ENCODE measurements at regions not wholly inside any gene's neighbourhood (a gene's known extent, or its start where the extent isn't known, plus 50 kb on each side); places are given as distances from the start of the nearest gene placed in this dataset.

DNA sequence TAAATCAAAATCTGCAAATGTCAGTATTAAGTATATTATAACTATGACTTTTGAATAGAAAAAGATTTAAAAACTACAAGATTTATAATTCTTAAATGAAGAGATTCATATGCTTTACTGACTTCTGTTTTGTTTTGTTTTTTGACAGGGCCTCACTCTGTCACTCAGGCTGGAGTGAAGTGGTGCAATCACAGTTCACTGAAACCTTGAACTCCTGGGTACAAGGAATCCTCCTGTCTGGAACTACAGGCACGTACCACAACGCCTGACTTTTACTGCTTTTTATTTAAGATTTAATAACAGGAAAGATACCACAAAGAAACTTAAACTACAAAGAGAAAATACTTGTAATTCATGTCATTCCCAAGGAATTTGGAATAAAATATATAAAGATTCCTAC is 940.2 kb upstream of the CITED2 start:
- no peak overlapping the region for H3K27ac ChIP-seq
- no peaks in the 10 kb centered on the region for H3K27me3 ChIP-seq
- TF ChIP-seq, protein P1, sequence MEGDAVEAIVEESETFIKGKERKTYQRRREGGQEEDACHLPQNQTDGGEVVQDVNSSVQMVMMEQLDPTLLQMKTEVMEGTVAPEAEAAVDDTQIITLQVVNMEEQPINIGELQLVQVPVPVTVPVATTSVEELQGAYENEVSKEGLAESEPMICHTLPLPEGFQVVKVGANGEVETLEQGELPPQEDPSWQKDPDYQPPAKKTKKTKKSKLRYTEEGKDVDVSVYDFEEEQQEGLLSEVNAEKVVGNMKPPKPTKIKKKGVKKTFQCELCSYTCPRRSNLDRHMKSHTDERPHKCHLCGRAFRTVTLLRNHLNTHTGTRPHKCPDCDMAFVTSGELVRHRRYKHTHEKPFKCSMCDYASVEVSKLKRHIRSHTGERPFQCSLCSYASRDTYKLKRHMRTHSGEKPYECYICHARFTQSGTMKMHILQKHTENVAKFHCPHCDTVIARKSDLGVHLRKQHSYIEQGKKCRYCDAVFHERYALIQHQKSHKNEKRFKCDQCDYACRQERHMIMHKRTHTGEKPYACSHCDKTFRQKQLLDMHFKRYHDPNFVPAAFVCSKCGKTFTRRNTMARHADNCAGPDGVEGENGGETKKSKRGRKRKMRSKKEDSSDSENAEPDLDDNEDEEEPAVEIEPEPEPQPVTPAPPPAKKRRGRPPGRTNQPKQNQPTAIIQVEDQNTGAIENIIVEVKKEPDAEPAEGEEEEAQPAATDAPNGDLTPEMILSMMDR (IDR thresholded peaks at IDR 0.05) = no peak
- TF ChIP-seq POLR2A (IDR thresholded peaks at IDR 0.05) = no peak
- no peak overlapping the region for H3K4me3 ChIP-seq
- peaks cover 0 to 6% (median 0%) of the 10 kb centered on the region in 4 donors for H3K4me1 ChIP-seq
- DNase-seq = no peak
- H3K9me3 ChIP-seq = no peaks in the 10 kb centered on the region
- no peaks in the 10 kb centered on the region for H3K36me3 ChIP-seq

DNA sequence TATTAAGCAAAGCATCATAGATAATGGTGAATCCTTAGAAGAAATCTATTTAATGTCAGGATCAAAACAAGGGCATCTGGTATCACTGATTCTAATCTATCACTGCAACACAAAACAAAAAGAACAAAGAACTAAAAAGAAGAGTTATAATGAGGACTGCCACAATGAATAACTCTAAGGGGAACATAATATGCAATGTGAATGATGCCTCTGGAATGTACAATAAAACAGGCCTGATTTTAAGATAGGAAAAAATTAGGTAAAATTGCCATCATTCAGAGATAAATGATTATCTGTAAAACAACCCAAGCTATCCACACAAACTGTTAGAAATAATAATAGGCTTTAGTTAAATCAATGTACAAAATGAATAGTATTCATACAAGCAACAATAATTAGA is 936.7 kb upstream of the CITED2 start:
- Histone ChIP-seq H3K9me3 (no peaks in the 10 kb centered on the region), H3K4me1 (no peaks in the 10 kb centered on the region), H3K27me3 (no peaks in the 10 kb centered on the region), H3K36me3 (no peaks in the 10 kb centered on the region), H3K27ac (no peak overlapping the region), H3K4me3 (no peak overlapping the region)
- no peak for DNase-seq
- TF ChIP-seq, protein P1 (IDR thresholded peaks at IDR 0.05) = no peak
- TF ChIP-seq POLR2A (IDR thresholded peaks at IDR 0.05) = no peak

DNA sequence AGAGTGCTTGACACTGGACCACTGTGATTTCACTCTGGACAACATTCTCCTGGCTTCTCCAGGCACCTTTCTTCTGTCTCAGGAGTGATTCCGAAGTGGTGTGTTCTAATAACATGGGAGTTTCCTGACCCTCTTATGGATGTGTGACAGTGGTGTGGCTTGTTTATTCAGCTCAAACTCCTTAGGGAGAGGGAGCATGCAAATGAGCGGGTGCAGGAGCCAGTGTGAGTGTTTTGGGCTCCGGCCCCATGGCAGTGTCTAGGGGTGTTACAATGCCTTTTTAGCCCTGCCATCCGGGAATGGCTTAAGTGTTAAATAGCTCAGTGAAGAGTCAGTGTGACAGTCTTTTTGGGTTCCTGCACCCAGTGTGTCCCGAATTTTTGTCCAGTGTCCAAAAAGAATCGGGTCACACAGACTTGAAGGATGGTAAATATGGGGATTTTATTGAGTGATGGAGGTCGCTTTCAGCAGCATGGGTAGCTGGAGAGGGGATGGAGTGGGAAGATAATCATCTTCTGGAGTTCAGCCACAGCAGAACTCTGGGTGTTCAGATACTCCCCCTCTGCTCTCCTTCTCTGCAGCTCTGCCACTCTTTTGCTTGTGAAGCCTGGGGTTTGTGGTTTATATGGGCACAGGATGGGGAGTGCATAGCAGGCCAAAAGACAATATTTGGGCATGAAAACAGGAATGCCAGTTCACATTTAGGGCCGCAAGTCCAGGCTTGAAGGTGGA is 928.9 kb upstream of the CITED2 start:
- Histone ChIP-seq H3K27me3 (no peaks in the 10 kb centered on the region), H3K9me3 (no peaks in the 10 kb centered on the region), H3K4me1 (no peaks in the 10 kb centered on the region), H3K27ac (no peak overlapping the region), H3K4me3 (no peak overlapping the region), H3K36me3 (no peaks in the 10 kb centered on the region)
- TF ChIP-seq, protein P1 (IDR thresholded peaks at IDR 0.05) = no peak
- no peak for TF ChIP-seq POLR2A (IDR thresholded peaks at IDR 0.05)
- DNase-seq = no peak

DNA sequence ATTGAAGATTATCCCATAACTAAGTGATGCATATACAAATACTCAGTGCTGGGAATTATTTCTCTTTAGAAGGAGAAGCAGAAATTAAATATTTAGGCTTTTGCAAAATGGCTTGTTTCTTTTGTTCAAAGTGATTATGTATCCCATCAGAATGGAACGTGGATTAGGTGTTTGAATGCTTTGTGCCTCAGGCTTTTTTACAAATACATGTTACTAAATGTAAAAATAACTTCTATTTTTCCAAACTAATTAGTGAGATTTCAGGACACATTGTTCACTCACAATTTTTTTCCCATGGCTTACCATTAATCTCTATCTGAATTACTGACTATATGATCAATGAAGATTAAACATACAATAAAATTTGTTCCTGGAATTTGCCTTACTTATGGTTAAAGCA is 925.9 kb upstream of the CITED2 start:
- no peaks in the 10 kb centered on the region for H3K36me3 ChIP-seq
- DNase-seq = no peak
- TF ChIP-seq, protein P1 (IDR thresholded peaks at IDR 0.05) = no peak
- no peak for TF ChIP-seq POLR2A (IDR thresholded peaks at IDR 0.05)
- H3K27ac ChIP-seq = no peak overlapping the region
- H3K4me3 ChIP-seq = no peak overlapping the region
- H3K27me3 ChIP-seq = no peaks in the 10 kb centered on the region
- no peaks in the 10 kb centered on the region for H3K4me1 ChIP-seq
- no peaks in the 10 kb centered on the region for H3K9me3 ChIP-seq

DNA sequence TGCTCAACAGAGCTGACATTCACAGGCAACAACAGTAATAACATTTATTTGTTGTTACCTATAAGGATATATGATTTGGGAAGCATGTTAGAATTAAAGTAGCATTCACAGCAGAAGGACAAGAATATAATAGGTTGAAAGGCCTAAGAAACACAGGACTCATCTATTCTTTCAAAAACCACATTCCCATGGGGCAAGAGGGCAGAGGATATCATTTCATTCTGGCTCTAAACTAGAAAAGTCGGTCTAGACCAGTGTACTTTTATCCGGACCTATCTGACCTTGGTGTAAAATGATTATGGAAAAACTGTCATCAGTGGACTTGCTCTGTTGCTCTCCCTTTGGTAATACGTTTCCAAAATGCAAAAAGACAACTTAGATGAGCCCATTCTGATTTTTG is 914.7 kb upstream of the CITED2 start:
- H3K36me3 ChIP-seq = no peaks in the 10 kb centered on the region
- H3K27ac ChIP-seq = no peak overlapping the region
- H3K4me1 ChIP-seq = no peaks in the 10 kb centered on the region

More for the DNA sequence above, 914.7 kb upstream of the CITED2 start:
- TF ChIP-seq, protein P1 (IDR thresholded peaks at IDR 0.05) = no peak
- no peak for TF ChIP-seq POLR2A (IDR thresholded peaks at IDR 0.05)
- no peak for DNase-seq
- Histone ChIP-seq H3K9me3 (no peaks in the 10 kb centered on the region), H3K27me3 (no peaks in the 10 kb centered on the region), H3K4me3 (no peak overlapping the region)

All from Peyer's patch (tissue), 4 donors.